ENCODE measurements at regions not wholly inside any gene's neighbourhood (a gene's known extent, or its start where the extent isn't known, plus 50 kb on each side); places are given as distances from the start of the nearest gene placed in this dataset.

DNA sequence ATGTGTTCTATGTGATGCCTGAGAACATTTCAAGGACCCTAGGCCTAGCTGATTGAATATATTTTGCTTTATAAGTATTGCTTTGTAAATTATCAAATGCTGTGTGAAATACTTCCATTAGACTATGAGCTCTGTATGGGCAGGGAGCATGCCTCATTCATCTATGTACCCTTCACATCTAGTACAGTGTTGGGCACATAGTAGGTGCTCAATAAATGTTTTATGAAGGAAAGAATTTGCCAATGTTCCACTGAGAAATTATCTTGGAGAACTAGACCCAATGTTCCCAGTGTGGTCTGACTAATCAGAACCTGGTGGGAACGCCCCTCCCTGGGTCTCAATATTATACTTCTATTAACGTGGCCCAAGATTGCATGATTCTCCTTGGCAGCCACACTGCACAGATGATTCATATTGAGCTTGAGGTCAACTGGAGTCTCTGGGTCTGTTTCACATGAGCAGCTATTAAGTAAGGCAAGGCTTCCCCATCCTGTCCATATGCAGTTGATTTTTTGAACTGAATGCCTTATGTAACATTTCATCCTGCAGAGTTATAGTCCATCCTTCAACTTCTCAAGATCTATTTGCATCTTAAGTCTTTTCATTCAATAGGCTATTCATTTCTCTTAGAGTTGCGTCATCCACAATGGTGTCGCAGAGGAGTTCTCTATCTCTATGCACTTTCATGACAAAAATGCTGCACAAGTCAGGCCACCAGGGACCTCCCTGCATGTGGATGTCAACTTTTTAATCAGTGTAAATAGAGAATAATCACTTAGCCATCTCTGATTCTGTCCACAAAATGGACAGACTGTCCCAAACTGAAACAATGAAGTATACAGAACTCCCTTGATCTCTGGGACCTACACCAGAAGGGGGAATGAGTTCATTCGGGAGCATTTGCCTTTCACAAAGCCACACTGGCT, 257.6 kb downstream of the CYP26B1 start:
- FAIRE-seq = no peak

DNA sequence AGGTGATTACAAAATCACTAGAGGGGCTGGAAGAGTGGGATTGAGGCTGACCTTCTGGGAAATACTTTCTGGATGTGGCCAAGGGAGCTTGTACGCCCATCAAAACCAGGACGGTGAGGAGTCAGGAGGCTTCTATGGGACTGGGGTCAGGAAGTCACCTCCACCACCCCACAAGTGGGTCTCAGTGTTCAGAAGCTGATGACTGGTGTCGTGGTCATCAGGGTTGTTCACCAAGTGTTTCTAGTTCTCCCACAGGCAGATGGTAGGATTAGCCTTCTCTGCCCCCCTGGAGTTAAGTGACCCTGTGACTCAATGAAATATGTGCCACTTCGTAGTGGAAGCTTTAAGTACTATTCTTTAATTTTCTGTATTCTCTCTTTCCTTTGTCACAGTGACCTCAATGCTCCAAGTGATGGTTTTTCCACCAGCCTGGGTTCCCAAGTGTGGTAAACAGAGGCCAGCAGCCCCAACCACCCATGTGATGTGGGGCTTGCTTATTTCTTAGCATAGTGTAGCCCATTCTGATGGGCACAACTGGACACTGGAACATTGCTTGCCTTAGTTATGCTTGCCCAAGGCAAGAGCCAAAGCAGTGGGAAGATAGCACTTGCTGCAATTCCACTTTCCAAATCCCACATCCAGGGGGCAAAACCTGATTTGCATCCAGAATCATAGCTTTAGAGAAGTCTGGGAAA, 258.8 kb downstream of the CYP26B1 start:
- FAIRE-seq = no peak

DNA sequence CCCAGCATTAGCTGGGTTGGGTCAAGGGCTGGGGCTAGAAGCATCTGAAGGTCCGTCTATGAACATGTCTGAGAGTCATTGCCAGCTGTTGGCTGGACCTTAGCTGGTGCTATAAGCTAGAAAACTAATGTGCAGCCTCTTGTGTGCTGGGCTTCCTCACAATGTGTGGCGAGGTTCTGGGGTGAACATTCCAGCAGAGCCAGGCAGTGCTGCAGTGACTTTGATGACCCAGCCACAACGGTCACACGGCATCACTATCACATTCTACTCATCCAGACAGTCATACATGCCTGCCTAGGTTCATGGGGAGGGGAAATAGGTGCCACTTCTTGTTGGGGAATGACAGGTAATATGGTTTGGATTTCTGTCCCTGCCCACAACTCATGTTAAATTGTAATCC, 260.5 kb downstream of the CYP26B1 start:
- FAIRE-seq = no peak

DNA sequence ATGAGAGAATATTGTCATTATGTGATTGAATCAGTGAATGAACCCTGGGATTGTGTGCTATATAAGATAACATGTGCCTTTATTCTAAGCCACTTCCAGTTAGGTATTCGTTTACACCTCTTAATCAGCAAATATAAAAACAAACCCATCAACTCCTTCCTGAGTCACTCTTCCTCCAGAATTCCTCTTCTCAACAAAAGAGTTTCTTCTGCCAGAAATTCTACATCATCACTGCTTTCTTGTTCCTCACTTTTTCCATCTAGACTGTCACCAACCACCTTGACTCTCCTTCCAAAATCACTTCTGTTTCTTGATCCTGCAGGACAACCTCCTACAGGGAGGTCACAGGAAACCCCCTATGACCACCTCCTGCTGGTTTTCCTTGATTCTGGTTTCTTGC, 261.4 kb downstream of the CYP26B1 start:
- no peak for FAIRE-seq

DNA sequence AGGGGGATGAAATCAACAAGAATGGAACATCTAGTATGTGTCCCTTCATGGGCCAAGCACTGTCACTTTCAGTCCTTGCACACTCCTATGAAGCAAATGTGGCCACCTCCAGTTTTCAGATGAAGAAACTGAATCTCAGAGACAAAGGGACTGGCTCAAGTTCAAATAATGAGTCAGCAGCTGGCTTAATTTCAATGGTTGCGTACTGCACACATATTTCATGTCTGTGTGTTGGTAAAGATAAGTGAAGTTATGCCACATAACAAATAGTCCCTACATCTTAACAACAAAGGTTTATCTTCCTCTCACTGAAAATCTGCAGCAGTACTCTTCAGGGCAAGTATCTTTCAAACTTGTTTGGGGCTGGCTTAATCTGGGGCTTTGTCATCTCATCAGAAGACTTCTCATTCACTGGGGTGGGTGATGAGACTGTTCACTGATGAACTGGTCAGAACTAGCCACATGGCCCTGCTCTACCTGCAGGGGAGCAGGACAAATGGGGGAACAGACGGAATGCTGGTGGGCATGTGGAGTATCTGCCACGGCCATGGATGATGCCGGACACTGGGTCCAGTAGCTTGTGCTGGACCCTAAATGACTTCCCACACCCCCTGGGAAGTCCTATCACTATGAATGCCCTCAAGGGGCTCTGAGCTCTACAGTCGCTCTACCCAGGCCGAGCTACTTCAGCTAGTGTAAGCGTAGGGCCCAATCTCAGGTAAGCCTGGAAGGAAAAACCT, 263.2 kb downstream of the CYP26B1 start:
- no peak for FAIRE-seq

DNA sequence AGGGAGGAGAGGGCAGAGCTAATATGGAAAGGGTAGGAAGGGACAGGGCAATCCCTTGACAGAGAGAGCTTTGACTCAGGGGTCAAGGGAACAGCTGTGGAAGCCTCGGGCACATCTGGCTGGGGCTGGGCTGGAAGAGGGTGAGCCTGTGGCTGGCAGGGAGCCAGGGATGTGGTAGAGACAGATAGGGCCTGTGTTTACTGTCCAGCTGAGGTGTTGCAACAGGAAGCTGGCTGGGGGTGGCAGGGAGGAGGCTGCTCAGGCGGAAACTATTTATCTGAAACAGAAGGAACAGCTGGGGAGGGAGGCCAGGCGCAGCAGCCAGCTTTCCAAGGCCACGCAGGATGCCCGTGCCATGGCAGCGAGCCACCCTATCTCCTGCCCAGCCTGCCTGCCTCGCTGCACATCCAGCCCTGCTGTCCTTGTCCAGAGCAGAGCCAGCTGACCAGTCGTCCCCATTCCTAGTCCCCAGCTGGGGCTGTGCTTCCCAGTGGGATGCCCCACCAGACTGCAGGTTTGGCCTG, 264.7 kb downstream of the CYP26B1 start:
- no peak for FAIRE-seq

DNA sequence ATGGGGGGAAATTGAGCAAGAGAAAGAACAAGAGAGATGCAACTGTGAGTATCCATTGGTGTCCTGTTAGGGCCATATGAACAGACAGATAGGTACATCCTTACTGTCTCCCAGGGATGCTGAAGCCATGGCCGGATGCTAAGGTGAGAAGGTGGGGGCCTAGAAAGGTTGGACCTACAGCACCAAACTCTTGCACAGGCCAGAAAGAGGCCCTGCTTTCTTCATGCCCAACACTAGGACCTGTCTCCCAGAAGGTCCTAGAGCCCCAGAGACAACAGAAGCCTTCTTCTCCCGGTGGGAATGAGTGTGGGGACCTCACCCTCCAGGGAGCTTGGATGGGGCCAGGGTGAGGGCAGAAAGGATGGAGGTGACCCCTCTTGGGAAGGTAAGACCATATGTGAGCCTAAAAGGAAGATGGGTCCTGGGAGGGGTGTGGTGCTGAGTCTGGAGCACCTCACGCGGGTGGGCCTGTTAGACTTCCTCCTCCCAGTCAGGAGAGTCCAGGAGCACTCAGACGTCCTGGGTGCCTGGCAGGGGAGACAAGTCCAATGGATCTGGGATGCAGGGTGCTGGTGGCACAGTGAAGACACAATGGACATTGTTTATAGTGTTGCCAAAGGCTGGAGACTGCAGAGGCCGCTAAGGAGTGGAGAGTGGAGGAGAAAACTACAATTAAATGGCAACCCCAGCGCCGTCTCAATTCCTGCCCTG, 265.3 kb downstream of the CYP26B1 start:
- FAIRE-seq = no peak

DNA sequence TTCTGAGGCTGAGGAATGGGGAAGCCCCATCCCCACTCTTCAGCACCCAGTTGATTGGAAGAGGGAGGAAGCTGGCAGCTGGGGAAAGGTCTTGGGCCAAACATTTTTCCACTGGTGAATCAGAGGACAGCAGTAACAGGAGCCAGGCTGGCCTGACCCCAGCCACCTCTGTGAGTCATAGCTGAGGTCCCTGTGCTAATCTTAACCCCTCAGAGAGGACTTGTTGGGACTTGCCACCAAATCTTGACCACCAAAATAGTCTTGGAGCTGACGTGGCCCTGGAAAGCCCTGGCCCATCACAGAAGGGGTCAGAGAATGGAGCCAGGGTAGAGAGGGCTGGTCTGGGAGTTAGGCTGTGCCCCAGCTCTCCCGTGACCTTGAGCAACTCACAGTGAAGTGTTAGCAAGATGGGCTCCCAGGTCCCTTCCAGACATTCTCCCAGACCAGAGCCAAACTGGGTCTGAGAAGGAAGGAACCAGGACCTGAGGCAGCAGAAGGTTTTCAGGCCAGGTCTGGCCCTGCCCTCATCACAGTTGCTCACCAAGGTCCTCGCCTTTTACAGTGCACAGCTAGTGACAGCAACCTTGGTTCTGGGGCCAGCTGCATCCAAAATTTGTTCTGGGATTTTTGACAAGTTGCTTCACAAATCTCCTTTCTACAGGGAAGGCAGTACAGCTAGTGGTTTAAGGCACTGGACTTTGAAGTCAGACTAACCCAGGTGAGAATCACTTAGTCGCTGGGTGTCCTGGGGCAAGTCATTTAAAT, 266.6 kb downstream of the CYP26B1 start:
- FAIRE-seq = no peak

DNA sequence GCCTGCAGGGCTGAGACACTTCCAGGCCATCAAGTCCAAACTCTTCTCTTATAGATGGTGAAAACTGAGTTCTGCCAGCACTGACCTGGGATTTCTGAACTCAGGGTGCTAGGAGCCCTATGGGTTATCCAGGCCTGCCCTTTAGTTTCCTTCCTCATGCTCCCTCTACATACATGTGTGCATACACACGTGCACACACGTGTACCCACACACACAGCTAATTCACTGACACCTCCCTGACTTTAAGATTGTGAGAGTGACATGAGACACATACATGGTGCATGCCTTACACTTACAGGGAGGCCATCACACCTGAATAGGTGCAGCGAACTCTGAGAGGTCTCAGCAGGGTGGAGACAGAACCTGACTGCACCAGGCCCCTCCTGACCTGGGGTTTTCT, 267.4 kb downstream of the CYP26B1 start:
- no peak for FAIRE-seq

DNA sequence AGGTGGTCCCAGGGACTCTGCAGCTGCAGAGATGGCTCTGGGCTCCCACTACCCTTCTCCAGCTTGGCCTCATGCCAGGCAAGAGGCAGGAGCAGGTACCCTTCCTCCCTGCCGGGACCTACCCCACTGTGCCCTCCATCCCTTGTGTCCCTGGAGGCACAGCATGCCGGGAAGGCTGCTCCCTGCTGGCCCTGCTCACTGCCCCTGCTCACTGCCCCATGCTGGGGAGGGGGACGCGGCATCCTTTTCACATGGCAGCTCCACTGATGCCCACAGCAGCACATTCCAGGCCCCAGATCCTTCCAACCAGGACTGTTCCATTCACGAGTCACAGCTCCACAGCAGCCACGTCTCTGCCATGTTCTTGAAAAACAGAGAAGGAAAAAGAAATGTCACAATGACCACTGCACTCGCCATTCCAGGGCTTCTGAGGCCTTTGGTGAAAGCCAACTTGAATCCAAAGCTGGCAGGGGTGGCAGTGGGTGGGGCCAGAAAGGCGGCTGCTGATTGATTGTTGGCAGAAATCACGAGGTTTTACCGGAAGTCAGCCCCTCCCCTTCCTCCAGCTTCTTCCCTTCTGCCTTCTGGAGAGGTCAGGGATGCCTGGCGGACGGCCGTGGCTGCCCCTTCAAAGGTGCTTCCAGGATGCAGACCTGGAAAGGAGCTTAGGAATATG, 268.0 kb downstream of the CYP26B1 start:
- FAIRE-seq = no peak

DNA sequence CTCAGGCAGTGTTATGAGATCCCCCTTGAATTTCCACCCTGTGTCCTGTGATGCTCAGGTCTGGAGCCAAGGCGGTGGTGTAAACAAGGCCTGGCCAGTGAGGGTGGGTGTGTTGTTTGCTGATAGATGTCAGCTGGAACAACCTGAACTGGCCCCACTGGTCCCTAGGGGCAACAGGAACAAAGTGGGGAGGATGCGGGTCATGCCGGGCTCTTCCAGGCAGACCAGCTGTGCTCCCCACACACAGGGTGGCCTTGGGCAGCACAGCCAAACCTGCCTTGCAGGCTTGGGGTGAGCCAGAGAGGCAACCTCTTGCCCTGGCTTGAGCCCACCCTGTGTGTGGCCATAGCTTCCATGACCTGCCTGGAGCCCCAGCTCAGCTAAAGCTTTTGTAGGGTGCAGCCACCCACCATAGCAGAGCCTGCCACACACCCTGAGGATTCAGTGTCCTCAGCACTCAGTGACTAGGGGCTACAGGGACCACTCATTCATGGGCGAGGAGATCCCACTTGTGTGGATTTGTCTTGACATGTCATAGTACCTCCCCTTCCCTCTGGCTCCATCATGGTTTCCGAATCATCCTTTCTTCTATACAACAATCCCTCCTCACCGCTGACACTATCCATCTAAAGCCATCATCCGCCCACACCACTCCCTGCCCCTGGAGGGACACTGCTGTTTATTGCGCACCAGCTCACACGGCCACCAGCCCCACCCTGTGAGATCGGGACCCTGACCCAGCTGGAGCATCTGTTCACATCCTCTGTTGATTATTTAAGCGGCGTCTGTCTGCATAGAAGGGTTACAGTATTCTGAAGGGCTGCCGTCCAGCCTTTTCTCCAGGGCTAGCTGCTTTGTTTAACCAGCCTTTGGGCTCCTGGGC, 268.8 kb downstream of the CYP26B1 start:
- FAIRE-seq = no peak

DNA sequence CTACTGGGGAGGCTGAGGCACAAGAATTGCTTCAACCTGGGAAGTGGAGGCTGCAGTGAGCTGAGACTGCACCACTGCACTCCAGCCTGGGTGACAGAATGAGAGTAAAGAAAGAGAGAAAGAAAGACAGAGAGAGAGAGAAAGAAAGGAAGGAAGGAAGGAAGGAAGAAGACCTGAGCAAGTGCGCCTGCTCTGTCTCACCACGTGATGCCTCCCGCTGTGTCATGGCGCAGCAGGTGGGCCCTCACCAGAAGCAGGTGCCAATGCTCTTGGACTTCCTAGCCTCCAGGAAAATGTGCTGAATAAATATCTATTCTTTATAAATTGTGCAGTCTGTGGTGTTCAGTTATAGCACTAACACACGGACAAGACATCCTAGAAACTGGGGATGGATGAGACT, 270.0 kb downstream of the CYP26B1 start:
- no peak for FAIRE-seq

DNA sequence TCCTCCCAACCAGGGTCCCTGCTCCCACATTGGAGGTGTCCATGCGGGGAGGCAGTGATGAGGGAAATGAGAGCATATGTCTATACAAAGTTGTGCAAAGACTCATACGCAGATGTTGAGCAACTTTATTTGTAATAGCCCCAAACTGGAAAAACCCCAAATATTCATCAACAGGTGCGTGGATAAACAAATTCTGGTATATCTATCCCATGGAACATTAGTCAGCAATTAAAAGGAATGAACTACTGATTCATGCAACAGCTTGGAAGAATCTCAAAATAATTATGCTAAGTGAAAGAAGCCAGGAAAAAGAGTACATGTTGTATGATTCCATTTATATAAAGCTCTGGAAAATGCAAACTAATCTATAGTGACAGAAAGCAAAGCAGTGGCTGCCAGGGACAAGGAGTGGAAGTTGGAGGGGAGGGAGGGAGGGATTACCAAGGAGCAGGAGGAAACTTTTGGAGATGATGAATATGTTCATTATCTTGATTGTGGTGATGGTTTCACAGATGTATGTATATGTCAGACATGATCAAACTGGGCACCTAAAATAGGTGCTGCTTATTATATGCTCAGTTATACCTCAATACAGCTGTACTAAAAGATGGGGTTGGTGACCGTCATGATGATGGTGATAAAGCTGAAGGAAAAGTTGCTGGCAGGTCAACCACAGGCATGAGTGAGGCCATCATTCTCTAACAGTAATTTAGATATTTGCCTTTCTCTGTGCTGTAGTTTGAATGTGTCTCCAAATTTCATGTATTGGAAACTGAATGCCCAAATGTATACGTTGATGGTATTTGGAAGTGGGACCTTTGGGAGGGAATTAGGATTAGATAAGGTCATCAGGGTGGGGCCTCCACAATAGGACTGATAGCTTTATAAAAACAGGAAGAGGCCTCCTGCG, 270.9 kb downstream of the CYP26B1 start:
- FAIRE-seq = no peak

DNA sequence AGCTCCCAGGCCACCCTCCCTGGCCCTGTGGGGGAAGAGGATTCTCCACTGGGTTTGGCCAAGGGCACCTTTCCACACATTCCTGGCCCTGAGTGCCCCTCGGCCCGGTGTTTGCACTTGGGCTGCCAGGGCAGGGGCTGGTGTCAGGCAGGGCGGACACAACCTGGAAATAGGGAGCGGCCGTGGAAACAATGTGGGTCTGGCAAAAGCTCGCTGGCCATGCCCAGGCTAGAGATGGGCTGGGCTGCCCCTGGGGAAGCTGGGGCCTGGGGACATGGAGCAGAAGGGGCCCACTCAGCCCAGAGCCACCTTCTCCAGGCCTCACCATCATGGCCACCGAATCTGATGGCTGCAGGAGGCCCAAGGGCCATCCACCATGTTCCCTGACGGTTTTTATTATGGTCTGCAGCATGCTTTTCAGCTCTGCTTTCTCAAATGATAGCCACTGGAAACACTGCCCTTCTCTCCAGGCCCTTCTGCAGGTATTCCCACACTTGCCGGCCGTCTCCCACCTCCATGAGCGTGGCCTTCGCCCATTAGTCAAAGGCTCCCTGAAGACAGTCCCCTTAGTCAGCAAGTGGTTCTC, 275.1 kb downstream of the CYP26B1 start:
- FAIRE-seq = no peak

DNA sequence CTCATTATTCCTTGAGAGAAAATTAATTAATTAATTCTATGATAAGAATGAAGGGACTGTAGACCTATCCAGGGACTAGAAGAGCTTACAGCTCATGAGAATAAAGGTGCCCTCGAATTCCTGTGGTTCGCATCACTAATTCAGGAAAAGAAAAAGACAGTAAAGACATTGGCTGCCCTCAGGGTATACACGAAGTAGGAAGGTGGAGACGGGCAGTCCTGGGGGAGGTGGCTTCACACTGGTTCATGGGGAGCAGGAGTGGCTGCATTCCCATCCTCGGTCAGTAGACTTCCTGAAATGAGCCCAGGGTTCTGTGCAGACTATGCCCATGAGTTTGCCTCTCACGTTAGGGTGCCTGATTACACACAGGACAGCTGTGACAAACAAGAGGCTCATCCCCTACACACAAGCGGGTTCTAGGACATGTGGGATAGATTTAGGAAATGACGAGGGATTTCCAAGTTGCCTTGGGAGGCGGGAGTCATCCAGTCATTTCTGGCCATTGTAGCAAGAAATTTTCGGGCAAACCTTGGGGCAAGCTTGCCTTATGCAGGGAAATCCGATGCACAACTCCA, 282.2 kb downstream of the CYP26B1 start:
- FAIRE-seq = no peak

DNA sequence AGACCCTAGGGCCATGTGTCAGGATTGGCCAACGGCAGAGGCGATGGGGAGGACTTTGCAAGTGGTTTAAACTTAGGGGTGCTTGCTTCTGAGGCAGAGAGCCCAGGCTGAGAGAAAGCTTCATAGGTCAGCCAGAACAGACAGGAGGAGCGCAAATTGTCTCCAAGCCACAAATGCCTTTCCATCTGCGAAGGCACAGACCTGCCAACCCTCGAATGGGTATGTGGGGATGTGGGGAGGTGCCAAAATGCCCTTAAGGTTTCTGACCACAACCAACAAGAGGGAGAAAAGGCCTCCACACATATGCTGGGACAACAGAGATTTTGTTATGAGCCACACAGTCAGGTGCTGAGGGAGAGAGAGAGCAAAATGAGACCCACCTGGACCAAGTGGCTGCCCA, 283.6 kb downstream of the CYP26B1 start:
- FAIRE-seq = no peak

DNA sequence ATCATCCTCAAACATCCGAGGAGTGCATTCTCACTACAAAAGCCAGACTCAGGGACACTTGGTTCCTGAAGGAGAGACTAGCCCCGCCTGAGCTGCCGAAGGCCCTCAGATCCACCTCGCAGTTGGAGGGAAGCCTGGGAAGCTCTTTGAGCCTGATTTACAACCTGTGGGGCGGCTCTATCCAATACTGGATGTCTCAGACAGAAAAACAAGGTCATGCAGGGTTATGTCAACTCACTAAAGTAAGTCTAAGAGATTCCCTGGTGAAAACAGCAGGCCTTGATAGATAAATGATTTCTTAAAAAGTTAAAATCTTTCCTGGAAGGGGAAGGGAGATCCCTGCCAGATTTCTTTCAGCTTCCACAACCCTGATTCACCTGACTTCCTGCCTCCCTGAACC, 284.3 kb downstream of the CYP26B1 start:
- FAIRE-seq = no peak

DNA sequence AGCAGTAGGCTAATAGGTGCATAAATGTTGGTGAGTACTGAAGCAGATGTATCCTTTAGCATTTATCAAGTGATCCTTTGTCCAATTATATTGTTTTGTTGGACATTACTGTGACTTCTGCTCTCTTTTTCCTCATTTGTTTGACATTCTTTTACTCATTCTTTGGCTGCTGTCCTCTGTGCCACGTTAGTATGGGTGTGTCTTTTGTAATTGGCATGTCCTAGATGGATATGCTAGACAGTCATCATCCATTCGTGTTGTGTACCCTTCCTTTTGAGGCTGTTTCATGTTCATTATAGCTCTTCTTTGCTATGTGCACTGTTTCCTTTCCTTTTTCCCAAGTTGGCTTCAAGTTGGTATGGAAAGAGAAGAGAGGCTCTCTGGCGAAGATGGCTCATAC, 284.7 kb downstream of the CYP26B1 start:
- no peak for FAIRE-seq

All from colon (tissue), 2 donors.